GM21367 (cell line): ENCODE measurements at regions not wholly inside any gene's neighbourhood (a gene's known extent, or its start where the extent isn't known, plus 50 kb on each side); places are given as distances from the start of the nearest gene placed in this dataset.

Experiments used
- ATAC-seq: cut with Tn5 transposase; IDR thresholded peaks from one replicate; pipeline ENCODE4 v1.9.1; 2021; ENCODE audit not compliant: unreplicated experiment

DNA sequence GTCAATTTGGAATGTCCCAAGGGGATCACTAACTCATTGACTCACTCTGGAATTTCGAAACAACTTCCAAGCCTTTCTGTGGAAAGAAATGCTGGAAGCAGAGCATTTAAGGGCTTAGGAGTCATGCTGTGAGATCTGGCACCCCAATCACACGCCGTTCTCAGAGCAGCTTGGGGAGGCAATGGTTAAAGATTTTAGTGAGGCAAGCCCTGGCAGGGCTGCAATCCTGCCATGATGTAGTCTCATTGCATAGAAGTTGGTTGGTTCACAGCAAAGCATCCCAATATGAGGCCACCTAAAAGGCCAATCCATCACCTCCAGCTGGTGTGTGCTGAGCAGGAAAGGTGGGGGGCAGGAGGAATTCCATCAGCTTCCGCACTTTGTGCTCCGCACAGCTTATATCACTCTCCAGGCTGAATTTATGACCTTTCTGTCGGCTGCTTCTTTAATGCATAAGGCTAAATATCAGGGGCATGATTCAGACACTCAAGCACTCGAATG, 1043.9 kb upstream of the POU3F3 start:
- no peak for ATAC-seq

DNA sequence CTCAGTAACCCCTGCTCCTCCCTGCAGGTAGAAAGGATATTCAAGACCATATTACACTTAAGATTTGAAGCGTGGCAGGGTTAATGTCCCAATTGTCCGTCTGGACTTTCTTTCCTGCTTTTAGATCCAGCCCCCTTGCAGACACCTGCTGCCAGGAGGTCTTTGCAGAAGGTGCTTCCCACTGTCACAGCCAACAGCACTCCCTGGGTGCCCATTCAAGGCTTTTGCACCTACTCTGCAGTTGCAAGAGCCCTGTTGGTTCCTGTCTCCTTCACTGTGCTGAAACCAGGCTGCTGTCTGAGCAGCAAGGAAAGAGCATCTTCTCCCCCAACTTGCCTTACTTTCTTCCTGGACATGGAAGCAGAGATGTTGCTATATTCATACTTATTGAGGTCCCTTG, 1043.0 kb upstream of the POU3F3 start:
- no peak for ATAC-seq

DNA sequence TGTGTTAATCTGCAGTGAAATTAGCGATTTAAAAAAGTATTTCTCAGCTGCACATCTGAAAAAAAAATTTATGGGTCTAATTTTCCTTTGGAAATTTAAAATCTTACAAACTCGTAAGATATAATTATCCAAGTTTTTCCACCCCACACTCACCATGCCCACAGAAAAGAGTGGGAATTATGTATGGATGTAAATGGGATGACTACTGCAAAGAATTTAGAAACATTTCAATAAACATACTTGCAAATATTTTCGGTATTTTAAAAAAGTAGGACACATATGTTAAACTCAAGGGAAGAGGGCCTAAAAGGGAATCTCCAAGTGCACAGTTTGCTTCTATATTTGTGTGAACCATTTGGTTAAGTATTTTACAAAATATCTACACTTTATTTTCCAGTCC, 1039.9 kb upstream of the POU3F3 start:
- no peak for ATAC-seq

DNA sequence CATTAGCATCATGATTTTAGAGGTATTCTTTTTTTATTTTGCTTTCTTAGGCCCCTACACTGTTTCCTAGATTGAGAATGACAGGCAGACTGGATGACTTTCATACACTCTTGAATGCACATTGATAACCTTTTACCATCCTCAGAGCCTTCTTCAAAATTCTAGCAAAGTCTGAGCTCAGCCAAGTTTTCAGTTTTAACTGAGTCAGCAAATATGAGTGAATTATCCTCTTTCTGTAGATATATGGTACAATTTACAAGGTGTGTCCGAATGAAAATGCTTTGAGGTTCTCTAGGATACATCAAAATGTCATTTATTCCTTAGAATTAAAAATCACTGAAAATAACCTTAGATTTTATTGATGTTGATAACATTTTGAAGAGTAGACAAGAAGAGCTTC, 1038.2 kb upstream of the POU3F3 start:
- no peak for ATAC-seq

DNA sequence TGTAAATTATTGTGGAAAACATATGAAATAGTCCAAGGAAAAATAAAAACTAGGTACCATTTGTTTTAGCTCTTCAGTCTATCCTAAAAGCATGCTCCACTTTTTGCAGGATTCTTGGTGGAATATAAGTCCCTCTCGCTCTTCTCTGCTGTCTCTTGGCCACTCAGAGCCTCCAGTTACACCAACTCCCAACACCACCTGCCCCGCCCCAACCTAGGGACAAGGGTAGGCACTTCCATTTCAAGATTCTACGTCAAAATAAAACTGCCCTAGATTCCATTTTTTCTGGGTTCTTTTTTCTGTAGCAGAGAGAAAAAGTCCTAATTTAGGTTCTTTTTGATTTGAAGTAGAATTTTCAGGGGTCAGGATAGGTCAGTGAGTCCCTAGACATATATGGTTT, 1036.2 kb upstream of the POU3F3 start:
- ATAC-seq = no peak

DNA sequence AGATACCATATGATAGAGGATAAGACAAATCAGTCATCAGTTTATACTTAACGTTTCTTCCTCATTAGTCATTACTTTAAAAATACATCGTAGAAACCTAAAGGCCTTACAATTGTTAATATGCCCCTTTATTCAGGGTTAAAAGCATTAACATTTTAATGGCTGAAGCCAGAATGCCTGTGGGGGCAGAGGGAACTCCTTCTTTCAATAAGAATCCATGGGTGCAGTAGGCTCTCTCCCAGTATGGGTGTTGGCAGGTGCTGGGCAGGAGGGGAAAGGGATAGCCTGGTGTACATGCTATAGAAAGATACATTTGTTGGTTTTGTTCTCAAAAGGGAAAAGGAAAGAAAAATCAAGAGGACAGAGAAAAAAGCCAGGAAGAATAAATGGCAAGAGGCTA, 1035.7 kb upstream of the POU3F3 start:
- no peak for ATAC-seq

DNA sequence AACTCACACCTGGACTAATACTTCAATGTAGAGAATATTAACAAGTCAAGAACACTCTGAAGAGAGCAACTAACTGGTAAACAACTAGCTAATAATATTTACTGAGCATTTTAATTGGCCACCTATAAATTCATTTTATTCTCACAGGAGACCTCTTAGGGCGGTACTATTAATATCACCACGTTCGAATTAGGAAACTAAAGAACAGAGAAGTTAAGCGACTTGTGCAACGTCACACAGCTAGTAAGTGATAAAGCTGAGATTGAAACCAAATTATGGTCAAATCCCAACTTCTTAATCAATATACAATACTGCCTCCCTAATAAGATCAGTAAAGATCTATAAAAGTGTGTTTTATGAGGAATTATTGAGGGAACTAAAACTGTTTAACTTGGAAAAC, 1034.3 kb upstream of the POU3F3 start:
- no peak for ATAC-seq

DNA sequence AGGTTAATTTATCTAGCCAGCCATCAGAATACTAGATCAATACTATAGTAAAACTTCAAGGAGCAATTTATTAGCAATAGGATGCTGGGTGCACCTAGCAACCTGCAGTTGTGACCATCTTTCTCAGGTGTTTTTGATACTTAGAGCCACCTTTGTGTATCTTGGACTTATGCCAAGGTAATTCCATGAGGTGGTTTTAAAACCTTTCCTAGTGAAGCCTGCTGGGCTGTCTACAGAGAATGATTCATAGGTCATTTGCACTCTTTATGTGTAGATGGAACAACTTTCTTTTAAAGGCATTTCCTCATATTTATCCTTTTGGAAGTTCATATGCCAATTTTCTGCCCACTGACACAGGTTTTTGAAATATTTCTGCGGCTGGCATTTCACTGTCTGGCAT, 1030.1 kb upstream of the POU3F3 start:
- no peak for ATAC-seq

- ATAC-seq = no peak
Observed at GRCh38 chr2:103847276-103847675, 1006.6 kb upstream of the POU3F3 start.

- no peak for ATAC-seq
Observed at GRCh38 chr2:103859238-103859637, 994.7 kb upstream of the POU3F3 start.

DNA sequence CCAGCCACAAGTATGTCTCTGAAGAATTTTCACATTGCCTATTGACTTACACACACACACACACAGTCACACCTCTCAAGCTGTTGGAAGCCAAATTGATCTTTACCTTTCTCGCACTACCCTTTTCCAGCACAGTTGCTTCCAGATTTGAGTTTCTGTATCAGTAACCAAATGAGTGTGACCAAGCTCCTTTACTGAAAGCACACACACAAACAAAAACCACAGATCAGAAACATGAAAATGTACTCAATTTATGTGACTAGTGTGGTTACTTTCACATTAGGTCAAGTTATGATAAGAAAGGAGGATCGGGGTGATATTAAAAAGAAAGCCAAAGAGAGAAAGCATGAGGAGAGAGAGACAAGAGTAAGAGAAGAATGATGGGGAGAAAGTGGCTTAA, 993.9 kb upstream of the POU3F3 start:
- no peak for ATAC-seq

- no peak for ATAC-seq
Observed at GRCh38 chr2:103868396-103868795, 985.5 kb upstream of the POU3F3 start.

DNA sequence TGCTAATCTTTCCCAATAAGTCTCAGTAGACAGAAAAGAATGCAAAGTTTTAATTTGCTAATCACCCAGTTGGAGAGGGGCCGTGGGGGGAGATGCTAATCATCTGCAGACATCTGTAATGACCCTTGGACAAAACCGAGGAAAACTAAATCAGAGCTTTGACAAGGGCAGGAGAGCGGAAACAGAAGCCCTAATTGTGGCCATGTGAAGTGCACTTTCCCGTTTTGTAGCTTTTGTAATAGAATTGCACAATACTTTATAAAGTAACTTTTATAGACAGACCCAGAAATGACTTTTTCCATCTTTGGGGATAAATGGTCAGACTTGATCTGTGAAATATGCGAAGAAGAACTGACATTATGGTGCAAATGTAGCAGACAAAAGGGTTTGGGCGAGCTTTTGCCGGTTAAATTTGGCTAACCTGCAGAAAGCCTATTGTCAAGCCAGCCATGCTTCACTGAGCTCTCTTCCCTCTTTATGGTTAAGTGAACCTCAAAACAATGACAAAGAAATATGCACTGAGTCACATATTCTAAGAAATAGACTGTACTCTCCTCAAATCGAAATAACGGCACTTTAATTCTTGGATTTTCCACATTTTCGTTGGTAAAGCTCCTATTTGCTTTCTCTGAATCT, 980.1 kb upstream of the POU3F3 start:
- ATAC-seq = no peak

DNA sequence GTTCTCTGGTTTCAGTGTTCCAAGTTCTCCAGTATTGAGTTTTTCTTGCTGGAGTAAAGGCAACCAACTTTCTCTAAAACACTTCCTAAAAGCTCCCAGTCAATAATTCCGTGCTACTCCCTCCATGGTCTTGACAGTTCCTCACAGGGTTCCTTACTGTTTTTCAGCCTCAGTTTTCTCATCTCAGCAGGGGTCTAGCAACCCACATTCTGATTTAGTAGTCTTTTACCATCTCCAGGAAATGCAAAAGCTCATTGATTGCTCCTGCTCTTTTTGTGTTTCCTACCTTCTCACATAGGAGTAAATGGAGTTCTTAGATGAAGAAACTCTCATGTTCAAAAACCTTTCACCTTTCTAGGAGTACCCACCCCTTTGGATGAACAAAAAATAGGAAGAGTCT, 978.8 kb upstream of the POU3F3 start:
- ATAC-seq = no peak

DNA sequence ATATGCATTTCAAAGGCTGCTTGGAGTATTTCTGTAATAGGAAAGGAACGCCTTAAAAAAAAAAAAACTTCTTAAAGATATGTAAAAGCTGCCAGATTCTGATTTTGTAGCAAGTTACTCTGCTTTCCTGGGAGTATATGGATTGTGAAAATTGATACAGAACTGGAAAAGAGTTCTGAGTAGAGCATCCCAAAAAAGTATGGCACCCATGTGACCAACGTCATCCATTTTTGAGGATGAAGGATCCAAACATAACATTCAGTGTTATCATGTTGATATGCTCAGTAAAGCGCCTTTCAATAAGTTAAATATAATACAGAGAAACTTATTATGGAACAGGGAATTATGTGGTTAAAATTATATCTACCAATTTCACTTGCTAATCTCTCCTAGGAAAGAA, 978.4 kb upstream of the POU3F3 start:
- ATAC-seq = no peak

- ATAC-seq = no peak
Observed at GRCh38 chr2:103876611-103877010, 977.3 kb upstream of the POU3F3 start.

- ATAC-seq = no peak
Observed at GRCh38 chr2:103879101-103879500, 974.8 kb upstream of the POU3F3 start.

- ATAC-seq = no peak
Observed at GRCh38 chr2:103880081-103880834, 973.7 kb upstream of the POU3F3 start.

- no peak for ATAC-seq
Observed at GRCh38 chr2:103887625-103888024, 966.3 kb upstream of the POU3F3 start.

GRCh38 chr2:103896182-103896581, 957.7 kb upstream of the POU3F3 start:
- ATAC-seq = no peak

GRCh38 chr2:103898561-103898960, 955.4 kb upstream of the POU3F3 start:
- ATAC-seq = no peak

- no peak for ATAC-seq
Observed at GRCh38 chr2:103902347-103902746, 951.6 kb upstream of the POU3F3 start.

DNA sequence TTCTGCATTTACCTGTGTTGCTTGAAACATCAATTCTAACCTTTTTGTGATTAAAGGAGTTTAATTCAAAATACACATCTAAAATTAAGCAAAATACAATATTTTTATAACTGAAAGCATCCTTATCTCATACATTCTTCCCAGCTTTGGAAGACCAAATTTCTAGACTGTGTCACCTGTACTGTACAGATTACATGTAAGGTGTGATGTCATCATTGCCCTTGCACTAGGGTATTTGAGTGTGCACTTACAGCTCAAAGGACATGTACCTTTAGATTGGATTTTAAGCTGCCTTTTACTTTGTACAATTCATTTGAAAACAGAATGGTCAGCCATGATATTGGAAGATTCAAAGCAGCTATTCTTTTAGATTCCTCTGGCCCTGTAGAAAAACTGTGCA, 932.8 kb upstream of the POU3F3 start:
- ATAC-seq = no peak
